B cell (primary cell): ENCODE measurements at regions not wholly inside any gene's neighbourhood (a gene's known extent, or its start where the extent isn't known, plus 50 kb on each side); places are given as distances from the start of the nearest gene placed in this dataset.

Experiments used
- ATAC-seq: fragments of 200-7000 bp; cut with Tn5 transposase; one replicate; pipeline ENCODE4 v1.10.0; 2021; ENCODE audit warnings: low read depth, mild to moderate bottlenecking, moderate number of reproducible peaks, moderate library complexity
- CTCF ChIA-PET: fragments of 350-600 bp; sonication (Branson Sonifier 250); formaldehyde crosslinking; loops from one replicate; lab custom pipeline; 2021; ENCODE audit warnings: antibody characterized with exemption, inconsistent platforms; lab: Charles Lee
- POLR2A ChIA-PET: fragments of 350-600 bp; sonication (Branson Sonifier 250); formaldehyde crosslinking; loops from one replicate; lab custom pipeline; 2021; ENCODE audit warnings: antibody characterized with exemption; lab: Charles Lee
- DNase-seq: peaks from one replicate; pipeline ENCODE4 v3.0.0; 2013
- H2AFZ ChIP-seq: 2 replicates; pipeline ENCODE4 v1.6.1; 2012; ENCODE audit warnings: mild to moderate bottlenecking, low read depth, low read length; ENCODE audit not compliant: insufficient read depth, poor library complexity, severe bottlenecking
- H3K27ac ChIP-seq, 2 donors: 1 replicate in 1 of 2; 2 replicates in 1 of 2; pipeline ENCODE4 v1.5.1; 2012 to 2013; ENCODE audit warnings: low read length in 2 of 2, mild to moderate bottlenecking in 2 of 2, moderate library complexity in 1 of 2
- H3K27me3 ChIP-seq, 4 experiments: fragments of 200-600 bp in 1 of 4; sonication (generic) in 1 of 4; replicated peaks in 1 of 4; 1 replicate in 2 of 4; 2 replicates in 2 of 4; pipeline versions ENCODE4 v1.6.1 to v1.7.0; 2013 to 2016; ENCODE audit warnings: low read length in 3 of 4, mild to moderate bottlenecking in 2 of 4, mixed read lengths in 1 of 4, moderate library complexity in 1 of 4; ENCODE audit not compliant: insufficient read depth in 4 of 4, control insufficient read depth in 3 of 4; ENCODE audit errors: control extremely low read depth in 1 of 4
- H3K36me3 ChIP-seq, 2 experiments: replicated peaks in 1 of 2; 1 replicate in 1 of 2; 2 replicates in 1 of 2; pipeline versions ENCODE4 v1.6.1 to v1.7.1; 2013; ENCODE audit warnings: low read length in 1 of 2; ENCODE audit not compliant: insufficient read depth in 2 of 2, control insufficient read depth in 1 of 2; ENCODE audit errors: control extremely low read depth in 1 of 2, extremely low read depth in 1 of 2
- H3K4me1 ChIP-seq, 2 donors: fragments of 200-600 bp in 1 of 2; sonication (generic) in 1 of 2; 1 replicate in 1 of 2; 2 replicates in 1 of 2; pipeline versions ENCODE4 v1.5.1 to v1.6.1; 2013 to 2017; ENCODE audit warnings: low read length in 2 of 2; ENCODE audit not compliant: control insufficient read depth in 2 of 2, insufficient read depth in 2 of 2
- H3K4me2 ChIP-seq: replicated peaks from 2 replicates; pipeline ENCODE3; 2012; ENCODE audit warnings: mild to moderate bottlenecking, low read depth, low read length; ENCODE audit not compliant: poor library complexity, severe bottlenecking
- H3K4me3 ChIP-seq, 5 experiments: fragments of 200-600 bp in 1 of 5; sonication (generic) in 1 of 5; 1 replicate in 3 of 5; 2 replicates in 2 of 5; pipeline versions ENCODE4 v1.5.1 to v1.7.0; 2011 to 2016; ENCODE audit warnings: low read length in 4 of 5, mild to moderate bottlenecking in 4 of 5, low read depth in 2 of 5, control low read depth in 1 of 5, moderate library complexity in 1 of 5; ENCODE audit not compliant: insufficient read depth in 1 of 5; ENCODE audit errors: control extremely low read depth in 1 of 5, extremely low read depth in 1 of 5
- H3K79me2 ChIP-seq: fragments of 200-600 bp; sonication (generic); one replicate; pipeline ENCODE4 v1.6.0; 2016; ENCODE audit warnings: low read length; ENCODE audit not compliant: control insufficient read depth, insufficient read depth
- H3K9ac ChIP-seq: fragments of 200-600 bp; sonication (generic); 2 replicates; pipeline ENCODE4 v1.6.1; 2017; ENCODE audit warnings: mild to moderate bottlenecking, low read length, moderate library complexity
- H3K9me3 ChIP-seq, 3 donors: one replicate each; pipeline versions ENCODE4 v1.6.1 to v1.7.1; 2013; ENCODE audit warnings: low read length in 2 of 3; ENCODE audit not compliant: control insufficient read depth in 2 of 3, insufficient read depth in 1 of 3; ENCODE audit errors: control extremely low read depth in 1 of 3
- H4K20me1 ChIP-seq: 2 replicates; pipeline ENCODE4 v1.6.0; 2012; ENCODE audit warnings: mild to moderate bottlenecking, low read length; ENCODE audit not compliant: insufficient read depth, control insufficient read depth, poor library complexity, severe bottlenecking
- H3K27ac Mint-ChIP-seq: one replicate; pipeline ENCODE4 v1.8.0; 2021; ENCODE audit warnings: mixed read lengths
- H3K27me3 Mint-ChIP-seq: one replicate; pipeline ENCODE4 v1.8.0; 2021; ENCODE audit warnings: mixed read lengths
- H3K4me1 Mint-ChIP-seq: one replicate; pipeline ENCODE4 v1.8.0; 2021; ENCODE audit warnings: mixed read lengths
- H3K4me3 Mint-ChIP-seq: one replicate; pipeline ENCODE4 v1.8.0; 2021; ENCODE audit warnings: mixed read lengths
- H3K9me3 Mint-ChIP-seq: one replicate; pipeline ENCODE4 v1.8.0; 2022; ENCODE audit warnings: mixed read lengths; ENCODE audit not compliant: insufficient read depth
- EZH2 ChIP-seq: IDR thresholded peaks from 2 replicates; pipeline ENCODE4 v1.6.1; 2012; ENCODE audit warnings: borderline replicate concordance, low read depth, mild to moderate bottlenecking, moderate library complexity, low read length; ENCODE audit not compliant: insufficient read depth, poor library complexity, severe bottlenecking
- WGBS: methylation state at CpG from one replicate; pipeline ENCODE4 v1.1.5; 2013; ENCODE audit warnings: missing lambda C conversion rate; ENCODE audit not compliant: insufficient coverage; 5-methylcytosine and 5-hydroxymethylcytosine counted together
- intact Hi-C: fragments of 100-400 bp; cut with micrococcal nuclease; formaldehyde crosslinking; loops from one replicate; pipeline ENCODE4 v1.10.0; 2022
- TF ChIP-seq, protein P1 (sequence below): fragments of 200-600 bp; IDR thresholded peaks from one replicate; pipeline ENCODE4 v1.8.0; 2022; ENCODE audit warnings: antibody characterized with exemption, mild to moderate bottlenecking

GRCh38 chr2:149725234-149725633 is 137.7 kb upstream of the MMADHC start:
- Histone ChIP-seq H3K27me3 (no peaks in the 10 kb centered on the region), H3K4me3 (no peak overlapping the region), H4K20me1 (no peaks in the 10 kb centered on the region), H2AFZ (no peak overlapping the region), H3K9ac (no peak overlapping the region), H3K27ac (no peak overlapping the region), H3K9me3 (no peaks in the 10 kb centered on the region), H3K4me1 (no peaks in the 10 kb centered on the region), H3K4me2 (no peak overlapping the region), H3K79me2 (no peaks in the 10 kb centered on the region), H3K36me3 (no peaks in the 10 kb centered on the region)
- ChIA-PET CTCF (no interaction called here), POLR2A (no interaction called here)
- H3K4me3 Mint-ChIP-seq = no peak overlapping the region
- TF ChIP-seq EZH2 = no peak
- H3K4me1 Mint-ChIP-seq = no peaks in the 10 kb centered on the region
- DNase-seq (no peak), ATAC-seq (no peak)
- no peak overlapping the region for H3K27ac Mint-ChIP-seq
- 100% methylated on average over 1 of the region's 2 CpGs for WGBS
- H3K9me3 Mint-ChIP-seq = no peaks in the 10 kb centered on the region
- peaks cover 4% of the 10 kb centered on the region for H3K27me3 Mint-ChIP-seq
- intact Hi-C loops = no loop called here

DNA sequence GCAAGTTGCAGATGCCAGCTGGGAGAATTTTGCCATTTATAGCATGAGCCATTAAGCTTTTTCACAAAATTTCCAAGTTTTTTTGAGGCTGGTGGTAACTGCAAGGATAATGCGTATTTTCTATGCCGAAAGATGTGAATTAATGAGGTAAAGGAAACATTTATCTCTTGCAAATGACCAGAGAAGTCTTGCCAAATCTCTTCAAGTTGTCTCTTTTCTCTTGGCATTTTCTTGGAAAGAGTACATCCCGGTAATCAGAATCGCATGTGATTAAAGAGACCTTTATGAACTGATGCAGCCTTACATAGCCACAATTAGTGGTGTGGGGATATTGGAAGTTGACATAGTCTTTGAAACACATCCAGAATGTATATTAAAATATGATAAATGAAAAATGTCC is 136.5 kb upstream of the MMADHC start:
- H4K20me1 ChIP-seq = no peaks in the 10 kb centered on the region
- no peak overlapping the region for H3K9ac ChIP-seq
- Mint-ChIP-seq H3K9me3 (no peaks in the 10 kb centered on the region), H3K27me3 (peaks cover 4% of the 10 kb centered on the region), H3K4me3 (no peak overlapping the region), H3K27ac (no peak overlapping the region), H3K4me1 (no peaks in the 10 kb centered on the region)
- no peak overlapping the region for H3K4me3 ChIP-seq
- ATAC-seq (no peak), DNase-seq (no peak)
- CTCF ChIA-PET = no interaction called here
- intact Hi-C loops = no loop called here
- no CpG with 5 or more reads among the region's 4 CpGs for WGBS
- TF ChIP-seq, protein P1, sequence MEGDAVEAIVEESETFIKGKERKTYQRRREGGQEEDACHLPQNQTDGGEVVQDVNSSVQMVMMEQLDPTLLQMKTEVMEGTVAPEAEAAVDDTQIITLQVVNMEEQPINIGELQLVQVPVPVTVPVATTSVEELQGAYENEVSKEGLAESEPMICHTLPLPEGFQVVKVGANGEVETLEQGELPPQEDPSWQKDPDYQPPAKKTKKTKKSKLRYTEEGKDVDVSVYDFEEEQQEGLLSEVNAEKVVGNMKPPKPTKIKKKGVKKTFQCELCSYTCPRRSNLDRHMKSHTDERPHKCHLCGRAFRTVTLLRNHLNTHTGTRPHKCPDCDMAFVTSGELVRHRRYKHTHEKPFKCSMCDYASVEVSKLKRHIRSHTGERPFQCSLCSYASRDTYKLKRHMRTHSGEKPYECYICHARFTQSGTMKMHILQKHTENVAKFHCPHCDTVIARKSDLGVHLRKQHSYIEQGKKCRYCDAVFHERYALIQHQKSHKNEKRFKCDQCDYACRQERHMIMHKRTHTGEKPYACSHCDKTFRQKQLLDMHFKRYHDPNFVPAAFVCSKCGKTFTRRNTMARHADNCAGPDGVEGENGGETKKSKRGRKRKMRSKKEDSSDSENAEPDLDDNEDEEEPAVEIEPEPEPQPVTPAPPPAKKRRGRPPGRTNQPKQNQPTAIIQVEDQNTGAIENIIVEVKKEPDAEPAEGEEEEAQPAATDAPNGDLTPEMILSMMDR = no peak
- TF ChIP-seq EZH2 = no peak
- no peaks in the 10 kb centered on the region for H3K27me3 ChIP-seq
- H3K9me3 ChIP-seq = no peaks in the 10 kb centered on the region
- no peak overlapping the region for H3K27ac ChIP-seq
- no peaks in the 10 kb centered on the region for H3K36me3 ChIP-seq
- no peaks in the 10 kb centered on the region for H3K79me2 ChIP-seq
- no peak overlapping the region for H2AFZ ChIP-seq
- no peak overlapping the region for H3K4me2 ChIP-seq
- no peaks in the 10 kb centered on the region for H3K4me1 ChIP-seq
- POLR2A ChIA-PET = no interaction called here
